Stimulated activated memory B cell treated with anti-CD40 and anti-IgM and Interleukin-4, amounts not matched to agents 10 μg/mL and 1 μg/mL and 100 μg/mL, for 72 hours (primary cell): ENCODE measurements at regions not wholly inside any gene's neighbourhood (a gene's known extent, or its start where the extent isn't known, plus 50 kb on each side); places are given as distances from the start of the nearest gene placed in this dataset.

Experiments
- ATAC-seq: fragments of 150-1000 bp; cut with Tn5 transposase; 2 replicates; pipeline ENCODE4 v1.10.0; 2021
- H3K27ac Mint-ChIP-seq: one replicate; pipeline ENCODE4 v1.8.0; 2022; ENCODE audit warnings: mild to moderate bottlenecking, mixed read lengths
- H3K27me3 Mint-ChIP-seq: one replicate; pipeline ENCODE4 v1.8.0; 2022; ENCODE audit warnings: mixed read lengths
- H3K36me3 Mint-ChIP-seq: one replicate; pipeline ENCODE4 v1.8.0; 2022; ENCODE audit warnings: mixed read lengths
- H3K4me1 Mint-ChIP-seq: one replicate; pipeline ENCODE4 v1.8.0; 2022; ENCODE audit warnings: mixed read lengths
- H3K4me3 Mint-ChIP-seq: one replicate; pipeline ENCODE4 v1.8.0; 2022; ENCODE audit warnings: mild to moderate bottlenecking, moderate library complexity, mixed read lengths
- H3K9me3 Mint-ChIP-seq: one replicate; pipeline ENCODE4 v1.8.0; 2022; ENCODE audit warnings: mixed read lengths

DNA sequence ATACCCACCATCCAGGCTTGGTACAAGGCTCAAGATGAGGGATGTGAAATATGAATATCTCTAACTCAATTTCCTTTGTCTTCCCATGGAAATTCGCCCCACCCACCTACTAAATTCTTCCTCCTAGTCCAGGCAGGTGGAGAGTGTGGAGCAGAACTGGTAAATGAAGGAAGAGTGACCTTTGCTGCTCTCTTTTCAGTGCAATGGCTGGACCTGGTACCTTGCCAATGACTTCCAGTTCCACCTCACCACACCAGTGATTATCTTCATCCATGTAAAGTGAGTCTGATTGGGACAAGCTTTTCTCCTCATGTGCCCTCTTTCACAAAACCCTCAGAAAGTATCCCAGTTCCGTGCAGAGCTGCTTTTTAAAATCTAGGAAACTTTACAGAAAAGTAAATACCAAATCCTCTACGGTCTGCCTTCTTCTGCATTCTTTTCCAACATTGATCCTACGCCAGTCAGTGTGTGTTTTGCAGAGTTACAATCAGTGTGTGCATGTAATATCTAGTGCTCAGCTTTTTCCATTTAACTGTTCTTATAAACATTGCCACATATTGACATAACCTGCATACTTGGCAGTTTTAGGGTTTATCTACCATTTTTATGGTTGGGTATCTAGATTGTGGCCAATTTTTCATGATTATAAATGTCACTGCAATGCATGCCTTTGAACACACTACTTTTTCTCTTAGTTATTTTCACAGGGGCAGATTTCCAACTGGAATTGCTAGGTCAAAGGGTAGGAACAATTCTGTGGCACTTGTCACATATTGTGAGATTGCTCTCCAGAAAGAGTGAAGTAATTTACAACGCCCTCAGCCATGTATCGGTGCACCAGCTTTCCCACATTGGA lies 86.5 kb upstream of the SEC11C start:
- Mint-ChIP-seq H3K27ac (no peak overlapping the region), H3K4me1 (peaks cover 32% of the 10 kb centered on the region), H3K27me3 (no peaks in the 10 kb centered on the region), H3K36me3 (no peaks in the 10 kb centered on the region), H3K4me3 (no peak overlapping the region), H3K9me3 (peaks cover 2% of the 10 kb centered on the region)
- no peak for ATAC-seq

DNA sequence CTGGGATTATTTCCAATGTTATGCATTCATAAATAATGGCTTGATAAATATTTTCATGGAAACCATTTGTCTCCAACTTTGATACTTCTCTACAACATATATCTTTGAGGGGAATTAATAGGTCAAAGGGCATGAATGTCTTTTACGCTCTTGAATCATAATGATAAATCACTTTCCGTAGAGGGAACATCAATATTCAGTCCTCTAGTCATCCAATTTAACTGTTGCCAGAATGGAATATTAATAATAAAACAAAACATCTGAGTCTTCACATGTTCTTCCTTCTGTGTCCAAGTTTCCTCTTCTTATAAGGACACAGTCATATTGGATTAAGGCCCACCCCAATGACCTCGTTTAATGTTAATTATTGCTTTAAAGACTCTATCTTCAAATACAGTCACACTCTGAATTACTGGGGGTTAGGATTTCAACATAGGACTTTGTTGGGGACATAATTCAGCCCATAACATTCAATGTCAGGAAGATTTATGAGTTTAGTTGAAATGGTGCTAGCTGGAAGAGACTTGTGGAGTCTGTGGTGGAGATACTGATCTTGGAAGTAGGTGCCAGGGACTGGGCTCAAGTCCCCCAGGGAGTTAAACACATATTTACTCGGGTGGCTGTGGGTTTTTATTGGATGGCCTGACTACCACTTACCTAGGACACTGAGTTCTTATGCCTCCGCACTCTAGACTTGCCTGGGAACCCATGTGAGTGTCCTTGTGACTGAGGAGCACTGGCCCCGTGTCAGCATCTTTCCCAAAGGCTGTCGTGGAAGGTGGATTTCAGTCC lies 85.0 kb upstream of the SEC11C start:
- H3K4me3 Mint-ChIP-seq: no peak overlapping the region
- H3K27ac Mint-ChIP-seq: no peak overlapping the region
- ATAC-seq: no peak
- H3K9me3 Mint-ChIP-seq: peaks cover 2% of the 10 kb centered on the region
- no peaks in the 10 kb centered on the region for H3K36me3 Mint-ChIP-seq
- no peaks in the 10 kb centered on the region for H3K27me3 Mint-ChIP-seq
- peaks cover 32% of the 10 kb centered on the region for H3K4me1 Mint-ChIP-seq

DNA sequence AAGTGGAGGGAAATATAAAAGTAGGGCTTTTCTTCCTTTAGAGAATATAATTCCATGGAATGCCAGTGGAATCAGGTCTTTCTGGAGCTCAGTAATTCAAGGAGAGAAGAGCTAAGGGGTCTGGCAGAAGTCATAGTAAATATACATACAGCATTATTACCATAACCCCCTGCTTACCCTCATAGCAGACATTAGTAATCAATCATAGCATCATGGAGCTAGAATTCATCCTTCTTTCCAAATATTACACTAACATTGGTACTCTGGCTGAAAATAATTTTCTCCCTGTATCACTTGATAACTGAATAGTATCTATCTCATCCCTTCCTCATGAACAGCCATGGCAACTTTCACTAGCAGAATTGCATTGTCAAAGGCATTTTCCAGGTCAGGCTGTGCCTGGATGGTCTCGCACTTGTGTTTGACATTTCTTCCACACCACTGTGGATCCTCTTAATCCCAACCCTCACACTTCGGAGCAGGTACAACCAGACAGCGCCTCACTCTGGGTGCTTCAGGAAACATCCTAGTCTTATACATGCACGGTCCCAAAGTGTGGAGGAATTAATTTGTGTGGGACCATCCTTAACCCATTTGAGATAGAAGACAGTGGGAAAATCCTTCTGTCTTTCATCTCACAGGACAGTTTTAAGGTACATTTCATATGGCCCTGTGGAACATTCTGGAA lies 84.2 kb upstream of the SEC11C start:
- Mint-ChIP-seq H3K36me3 (no peaks in the 10 kb centered on the region), H3K27ac (peak overlapping the region; percentile 80), H3K4me3 (no peak overlapping the region), H3K4me1 (peaks cover 27% of the 10 kb centered on the region), H3K27me3 (no peaks in the 10 kb centered on the region), H3K9me3 (peaks cover 2% of the 10 kb centered on the region)
- ATAC-seq: no peak

DNA sequence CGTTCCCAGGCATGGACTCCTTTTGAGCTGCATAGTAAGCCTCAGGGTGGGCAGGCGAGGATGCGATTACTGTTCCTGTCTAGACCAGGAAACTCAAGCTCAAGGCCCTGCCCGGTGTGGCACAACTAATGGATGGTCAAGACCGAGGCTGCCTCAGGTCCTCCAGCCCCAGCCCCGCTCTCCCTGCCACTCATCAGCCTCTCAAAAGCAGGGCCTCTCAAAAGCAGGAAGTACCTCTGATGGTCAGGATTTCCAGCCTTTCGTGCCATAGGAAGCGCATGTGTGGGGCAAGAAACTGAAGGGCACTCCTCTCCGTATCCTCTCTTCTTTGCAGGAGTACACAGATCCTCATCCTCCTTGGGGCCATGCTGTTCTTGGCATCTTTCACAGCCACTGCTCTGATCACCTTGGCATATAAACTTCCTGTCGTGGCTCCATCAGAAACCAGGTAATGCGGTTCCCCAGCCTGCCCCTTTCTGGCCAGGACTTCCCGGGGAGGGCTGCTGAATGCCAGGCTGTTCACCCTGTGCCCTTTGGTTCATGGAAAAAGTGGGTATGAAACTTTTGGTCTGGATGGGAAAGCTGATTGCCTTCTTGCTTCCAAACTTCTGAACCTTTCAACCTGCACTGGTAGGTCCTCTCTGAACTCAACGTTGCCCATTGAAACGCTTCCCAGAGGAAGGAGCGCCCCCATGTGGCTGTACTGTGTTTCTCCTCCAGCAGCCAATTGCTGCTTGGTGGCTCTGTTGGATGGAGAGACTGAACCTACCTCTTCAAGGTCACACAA lies 82.8 kb upstream of the SEC11C start:
- ATAC-seq: peak; percentile 85
- Mint-ChIP-seq H3K9me3 (peaks cover 2% of the 10 kb centered on the region), H3K4me1 (peaks cover 26% of the 10 kb centered on the region), H3K36me3 (no peaks in the 10 kb centered on the region), H3K27ac (peak overlapping the region; percentile 80), H3K27me3 (no peaks in the 10 kb centered on the region), H3K4me3 (no peak overlapping the region)

DNA sequence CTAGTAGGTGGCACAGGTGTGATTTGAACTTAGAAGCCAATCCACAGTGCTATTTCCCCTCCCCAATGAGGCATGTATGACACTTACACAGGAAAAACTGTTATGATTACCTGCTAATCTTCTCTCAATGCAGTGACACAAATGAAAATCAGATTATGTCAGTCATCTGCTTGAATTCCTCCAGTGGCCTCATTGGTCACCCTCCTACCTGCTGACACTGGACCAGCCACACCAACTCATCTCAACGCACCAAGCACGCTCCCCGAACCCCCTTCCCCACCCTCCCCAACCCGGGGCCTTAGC lies 82.2 kb upstream of the SEC11C start:
- Mint-ChIP-seq H3K9me3 (peaks cover 2% of the 10 kb centered on the region), H3K27me3 (no peaks in the 10 kb centered on the region), H3K4me3 (no peak overlapping the region), H3K4me1 (peaks cover 31% of the 10 kb centered on the region), H3K36me3 (no peaks in the 10 kb centered on the region), H3K27ac (peak overlapping the region; percentile 80)
- no peak for ATAC-seq

DNA sequence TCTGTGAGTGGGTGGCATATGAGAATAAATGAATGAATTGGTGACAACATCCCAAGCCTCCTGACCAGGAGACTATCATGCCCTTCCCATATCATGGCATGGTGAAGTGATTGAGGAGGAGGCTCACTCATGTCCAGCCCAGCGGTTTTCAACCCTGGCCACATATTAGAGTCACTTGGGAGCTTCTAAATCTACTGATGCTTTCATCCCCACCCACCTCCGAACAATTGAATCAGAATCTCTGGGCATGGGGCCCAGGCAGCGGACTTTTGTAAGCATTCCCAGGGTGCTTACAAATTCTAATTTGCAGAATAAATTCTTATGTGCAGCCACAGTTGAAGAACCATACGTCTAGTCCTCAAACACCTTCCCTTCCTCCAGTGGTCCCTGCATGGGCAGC lies 81.7 kb upstream of the SEC11C start:
- H3K4me3 Mint-ChIP-seq: no peak overlapping the region
- peaks cover 1% of the 10 kb centered on the region for H3K9me3 Mint-ChIP-seq
- H3K4me1 Mint-ChIP-seq: peaks cover 36% of the 10 kb centered on the region
- H3K27ac Mint-ChIP-seq: no peak overlapping the region
- no peaks in the 10 kb centered on the region for H3K36me3 Mint-ChIP-seq
- H3K27me3 Mint-ChIP-seq: peaks cover 5% of the 10 kb centered on the region
- ATAC-seq: no peak

DNA sequence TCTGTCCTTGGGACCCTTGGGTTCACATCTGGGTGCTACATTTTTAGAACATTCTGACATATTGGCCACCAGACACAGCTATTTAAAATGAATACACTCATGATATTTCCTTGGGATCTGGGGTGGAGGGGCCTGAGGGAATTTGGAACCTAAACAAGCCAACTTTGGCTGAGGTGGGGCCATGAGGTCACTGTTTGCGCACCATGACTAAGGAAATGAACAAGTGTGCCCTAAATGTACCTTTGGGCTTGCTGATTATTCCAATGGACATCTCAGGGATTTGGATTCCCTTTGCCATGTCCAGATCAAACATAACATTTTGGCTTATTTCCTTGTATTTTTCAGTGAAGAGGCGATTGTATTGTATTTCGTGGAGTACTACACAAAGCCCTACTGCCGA lies 80.5 kb upstream of the SEC11C start:
- H3K9me3 Mint-ChIP-seq: no peaks in the 10 kb centered on the region
- H3K4me1 Mint-ChIP-seq: peaks cover 48% of the 10 kb centered on the region
- H3K27me3 Mint-ChIP-seq: peaks cover 12% of the 10 kb centered on the region
- H3K36me3 Mint-ChIP-seq: no peaks in the 10 kb centered on the region
- no peak overlapping the region for H3K4me3 Mint-ChIP-seq
- H3K27ac Mint-ChIP-seq: no peak overlapping the region
- ATAC-seq: no peak

DNA sequence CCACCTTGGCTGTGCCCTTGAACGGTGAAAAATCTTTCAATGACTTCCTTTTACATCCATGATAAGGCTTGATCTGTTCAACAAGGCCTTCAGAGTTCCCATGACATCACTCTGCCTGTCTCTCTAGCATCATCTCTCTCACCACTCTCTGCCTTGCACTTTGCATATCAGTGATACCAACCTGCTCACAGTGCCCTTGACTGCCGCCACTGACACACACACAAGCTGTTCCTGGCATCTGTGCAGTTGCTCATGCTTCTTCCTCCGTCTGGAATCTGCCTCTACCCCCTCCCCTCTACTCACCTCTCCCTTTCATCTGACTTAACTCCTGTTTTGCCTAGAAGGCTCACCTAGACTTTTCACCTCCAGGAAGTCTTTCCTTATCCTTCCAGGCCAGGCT lies 79.1 kb upstream of the SEC11C start:
- Mint-ChIP-seq H3K4me1 (peaks cover 47% of the 10 kb centered on the region), H3K36me3 (no peaks in the 10 kb centered on the region), H3K9me3 (no peaks in the 10 kb centered on the region), H3K4me3 (no peak overlapping the region), H3K27ac (peak overlapping the region; percentile 30), H3K27me3 (peaks cover 12% of the 10 kb centered on the region)
- ATAC-seq: no peak

DNA sequence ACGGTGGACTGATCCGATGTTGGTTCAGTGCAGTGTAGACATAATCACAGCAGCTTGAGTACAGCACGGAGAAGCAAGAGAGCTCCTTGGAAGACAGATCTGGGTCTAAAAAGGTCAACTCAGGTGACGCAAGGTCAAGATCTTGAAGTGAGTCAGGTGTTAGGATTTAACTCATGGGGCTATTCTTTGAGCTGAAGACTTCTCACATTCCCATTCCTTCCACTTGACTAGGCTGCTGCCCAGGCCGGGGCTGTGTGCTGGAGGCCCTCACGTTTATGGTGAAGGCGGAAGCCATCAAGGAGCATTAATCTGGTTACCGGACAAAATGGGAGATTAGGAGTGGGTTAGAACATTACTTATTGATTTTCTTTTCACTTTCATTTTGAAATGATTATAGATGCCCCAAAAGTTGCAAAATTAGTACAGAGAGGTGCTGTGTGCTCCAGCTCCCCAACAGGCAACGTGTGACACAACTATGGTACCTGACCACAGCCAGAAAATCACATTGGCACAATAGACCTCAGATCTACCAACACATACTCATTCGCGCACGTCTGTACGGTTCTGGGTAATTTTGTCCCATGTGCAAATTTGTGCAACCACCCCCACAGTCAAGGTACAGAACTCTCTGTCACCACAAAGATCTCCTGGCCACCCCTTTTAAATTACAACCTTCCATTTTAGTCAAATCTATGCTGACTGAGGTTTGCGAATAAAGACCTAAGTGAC lies 77.6 kb upstream of the SEC11C start:
- H3K9me3 Mint-ChIP-seq: no peaks in the 10 kb centered on the region
- H3K27me3 Mint-ChIP-seq: peaks cover 12% of the 10 kb centered on the region
- no peak overlapping the region for H3K27ac Mint-ChIP-seq
- ATAC-seq: peak; percentile 64
- H3K4me3 Mint-ChIP-seq: peak overlapping the region; percentile 41
- no peaks in the 10 kb centered on the region for H3K36me3 Mint-ChIP-seq
- H3K4me1 Mint-ChIP-seq: peaks cover 32% of the 10 kb centered on the region

GRCh38 chr18:59062643-59063006 lies 77.1 kb upstream of the SEC11C start:
- H3K27me3 Mint-ChIP-seq: peaks cover 12% of the 10 kb centered on the region
- peak; percentile 67 for ATAC-seq
- H3K4me1 Mint-ChIP-seq: peaks cover 29% of the 10 kb centered on the region
- H3K27ac Mint-ChIP-seq: no peak overlapping the region
- H3K36me3 Mint-ChIP-seq: no peaks in the 10 kb centered on the region
- H3K4me3 Mint-ChIP-seq: peak overlapping the region; percentile 41
- no peaks in the 10 kb centered on the region for H3K9me3 Mint-ChIP-seq

GRCh38 chr18:59063300-59063906 lies 76.3 kb upstream of the SEC11C start:
- Mint-ChIP-seq H3K9me3 (no peaks in the 10 kb centered on the region), H3K4me1 (peaks cover 29% of the 10 kb centered on the region), H3K4me3 (peak overlapping the region; percentile 32), H3K27me3 (peaks cover 12% of the 10 kb centered on the region), H3K27ac (no peak overlapping the region), H3K36me3 (no peaks in the 10 kb centered on the region)
- peak; percentile 61 for ATAC-seq

DNA sequence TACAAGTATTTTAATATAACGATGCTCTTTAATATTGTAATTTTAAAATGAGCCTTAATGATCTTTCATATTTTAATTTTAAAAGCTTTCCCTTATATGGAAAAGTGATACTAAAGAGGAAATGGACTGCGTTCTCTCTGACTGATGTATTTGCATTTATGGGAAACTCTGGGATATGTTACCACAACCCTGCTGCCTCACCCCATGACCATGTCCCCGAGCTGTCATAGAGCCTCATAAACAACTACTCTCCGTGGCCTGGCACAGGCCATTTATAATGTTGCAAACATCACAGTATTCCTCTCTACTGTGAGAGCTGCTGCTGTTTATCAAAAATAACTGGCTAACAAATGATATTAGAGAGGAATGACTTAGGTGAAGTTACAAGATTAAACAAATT lies 75.8 kb upstream of the SEC11C start:
- no peaks in the 10 kb centered on the region for H3K9me3 Mint-ChIP-seq

GRCh38 chr18:59065684-59066083 lies 74.0 kb upstream of the SEC11C start:
- Mint-ChIP-seq H3K9me3 (no peaks in the 10 kb centered on the region), H3K27ac (no peak overlapping the region), H3K4me1 (peaks cover 35% of the 10 kb centered on the region), H3K36me3 (no peaks in the 10 kb centered on the region), H3K27me3 (peaks cover 12% of the 10 kb centered on the region), H3K4me3 (no peak overlapping the region)
- no peak for ATAC-seq

More for the DNA sequence above, 75.8 kb upstream of the SEC11C start:
- no peak overlapping the region for H3K27ac Mint-ChIP-seq
- H3K4me3 Mint-ChIP-seq: no peak overlapping the region
- peaks cover 29% of the 10 kb centered on the region for H3K4me1 Mint-ChIP-seq
- peaks cover 12% of the 10 kb centered on the region for H3K27me3 Mint-ChIP-seq
- ATAC-seq: no peak
- H3K36me3 Mint-ChIP-seq: no peaks in the 10 kb centered on the region

- Mint-ChIP-seq H3K9me3 (no peaks in the 10 kb centered on the region), H3K27me3 (peaks cover 8% of the 10 kb centered on the region), H3K4me3 (no peak overlapping the region), H3K4me1 (peaks cover 29% of the 10 kb centered on the region), H3K27ac (no peak overlapping the region), H3K36me3 (no peaks in the 10 kb centered on the region)
- no peak for ATAC-seq
These were observed 71.8 kb upstream of the SEC11C start for GRCh38 chr18:59067873-59068272.
